GM12878 (cell line): ENCODE measurements at regions not wholly inside any gene's neighbourhood (a gene's known extent, or its start where the extent isn't known, plus 50 kb on each side); places are given as distances from the start of the nearest gene placed in this dataset.

Experiments
- ATF7 ChIP-seq: fragments of 450-650 bp; IDR thresholded peaks from 2 replicates; pipeline ENCODE4 v1.6.1; 2016; ENCODE audit warnings: low read depth, mild to moderate bottlenecking
- CTCF ChIP-seq, 3 experiments: IDR thresholded peaks in 2 of 3; conservative IDR thresholded peaks in 1 of 3; 2 replicates each; pipeline ENCODE4 v1.5.1; 2011; ENCODE audit warnings: low read depth in 3 of 3, low read length in 3 of 3, mild to moderate bottlenecking in 3 of 3, control low read depth in 2 of 3, moderate library complexity in 2 of 3, inconsistent platforms in 1 of 3, mixed read lengths in 1 of 3; ENCODE audit not compliant: control insufficient read depth in 2 of 3, insufficient read depth in 1 of 3; ENCODE audit errors: extremely low read depth in 1 of 3
- E2F4 ChIP-seq: IDR thresholded peaks from 2 replicates; pipeline ENCODE4 v1.6.1; 2012; ENCODE audit warnings: low read depth, low read length, improper control_type of control experiment
- ELK1 ChIP-seq: IDR thresholded peaks from 2 replicates; pipeline ENCODE4 v1.6.1; 2012; ENCODE audit warnings: low read depth, low read length, improper control_type of control experiment
- FOS ChIP-seq: IDR thresholded peaks from 3 replicates; pipeline ENCODE4 v1.6.1; 2011; ENCODE audit warnings: borderline replicate concordance; ENCODE audit not compliant: insufficient read length; ENCODE audit errors: extremely low read depth
- NR2C2 ChIP-seq: IDR thresholded peaks from 2 replicates; pipeline ENCODE4 v1.6.1; 2011; ENCODE audit warnings: borderline replicate concordance, low read depth; ENCODE audit not compliant: control insufficient read depth, insufficient read length
- POLR2A ChIP-seq: IDR thresholded peaks from 2 replicates; pipeline ENCODE4 v1.6.1; 2011; ENCODE audit warnings: low read depth, mild to moderate bottlenecking, low read length
- RBBP5 ChIP-seq: fragments of 200-600 bp; sonication (generic); conservative IDR thresholded peaks from 2 replicates; pipeline ENCODE4 v1.6.1; 2016
- SIN3A ChIP-seq: IDR thresholded peaks from 2 replicates; pipeline ENCODE4 v1.6.1; 2012; ENCODE audit warnings: low read depth, low read length, improper control_type of control experiment
- SIX5 ChIP-seq: IDR thresholded peaks from 2 replicates; pipeline ENCODE4 v1.6.1; 2011; ENCODE audit warnings: mild to moderate bottlenecking, low read depth, low read length, moderate library complexity; ENCODE audit not compliant: severe bottlenecking
- SMC3 ChIP-seq: IDR thresholded peaks from 2 replicates; pipeline ENCODE4 v1.6.1; 2011; ENCODE audit warnings: low read length, improper control_type of control experiment, borderline replicate concordance
- SP1 ChIP-seq: IDR thresholded peaks from one replicate; pipeline ENCODE4 v1.6.1; 2011; ENCODE audit warnings: low read depth, low read length
- ZBTB33 ChIP-seq: fragments of 450-650 bp; IDR thresholded peaks from 2 replicates; pipeline ENCODE4 v1.6.1; 2017; ENCODE audit warnings: mild to moderate bottlenecking
- ZNF24 ChIP-seq: fragments of 450-650 bp; IDR thresholded peaks from 2 replicates; pipeline ENCODE4 v1.6.1; 2017; ENCODE audit warnings: antibody characterized with exemption, mild to moderate bottlenecking

GRCh38 chr9:82062245-82062644, 73.7 kb downstream of the SPATA31D1 start:
- no peak for TF ChIP-seq RBBP5
- TF ChIP-seq CTCF (IDR thresholded peaks at IDR 0.05 in 2 of 3, conservative IDR thresholded peaks at IDR 0.05 in 1 of 3; ENCODE audit: control insufficient read depth in 2 of 3, extremely low read depth in 1 of 3, insufficient read depth in 1 of 3, low read depth in 3 of 3, low read length in 3 of 3) = no peak
- TF ChIP-seq NR2C2 = no peak
- no peak for TF ChIP-seq SIN3A
- TF ChIP-seq SP1 = no peak
- no peak for TF ChIP-seq ZBTB33
- no peak for TF ChIP-seq ELK1
- TF ChIP-seq E2F4 = no peak
- TF ChIP-seq ATF7 = no peak
- TF ChIP-seq SIX5 = no peak
- no peak for TF ChIP-seq ZNF24
- TF ChIP-seq POLR2A = no peak
- TF ChIP-seq FOS = no peak
- no peak for TF ChIP-seq SMC3
